Loucy (cell line): ENCODE measurements at regions not wholly inside any gene's neighbourhood (a gene's known extent, or its start where the extent isn't known, plus 50 kb on each side); places are given as distances from the start of the nearest gene placed in this dataset.

Experiments used
- CTCF ChIP-seq: fragments of 200-600 bp; sonication (generic); conservative IDR thresholded peaks from 2 replicates; pipeline ENCODE4 v1.5.1; 2014; ENCODE audit warnings: mild to moderate bottlenecking, antibody characterized with exemption, low read length
- EZH2phosphoT487 ChIP-seq: fragments of 200-600 bp; IDR thresholded peaks from 2 replicates; pipeline ENCODE4 v1.6.1; 2018; ENCODE audit warnings: antibody characterized with exemption, mild to moderate bottlenecking, moderate library complexity, borderline replicate concordance

GRCh38 chr18:78836838-78837237 lies 142.8 kb upstream of the SALL3 start:
- TF ChIP-seq CTCF (no peak), EZH2phosphoT487 (no peak)
